ENCODE measurements at regions not wholly inside any gene's neighbourhood (a gene's known extent, or its start where the extent isn't known, plus 50 kb on each side); places are given as distances from the start of the nearest gene placed in this dataset.

- DNase-seq: no peak
Measured at GRCh38 chr1:36534711-36535412, 52.1 kb upstream of the CSF3R start.

- no peak for DNase-seq
Measured at GRCh38 chr1:36533897-36534296, 51.2 kb upstream of the CSF3R start.

- DNase-seq: no peak
Measured at GRCh38 chr1:36532810-36533401, 50.2 kb upstream of the CSF3R start.
